ENCODE measurements at regions not wholly inside any gene's neighbourhood (a gene's known extent, or its start where the extent isn't known, plus 50 kb on each side); places are given as distances from the start of the nearest gene placed in this dataset.

DNA sequence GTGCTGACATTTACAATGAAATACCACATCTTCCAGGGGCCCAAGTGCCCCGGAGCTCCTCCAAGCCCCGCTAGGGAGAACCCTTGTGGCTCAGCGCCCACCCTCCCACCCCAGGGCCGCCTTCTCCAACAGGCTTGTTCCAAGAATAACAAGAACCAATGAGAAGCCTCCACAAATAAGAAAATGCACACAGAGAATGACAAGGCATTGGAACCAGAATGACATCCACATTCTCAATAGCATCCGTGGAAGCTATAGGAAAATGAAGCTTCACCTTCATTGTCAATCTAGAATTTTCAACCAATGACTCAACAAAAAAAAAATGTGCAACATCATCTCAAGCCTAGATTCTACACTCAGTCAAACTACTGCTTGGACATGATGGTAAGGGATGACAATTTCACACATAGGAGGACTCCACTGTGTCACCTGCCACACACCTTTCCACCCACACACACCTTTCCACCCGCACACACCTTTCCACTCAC lies 50.4 kb upstream of the PPP2R2D start:
- Histone ChIP-seq H4K8ac (replicated peaks; ENCODE audit: insufficient read length, low read depth, low read length) (no peak overlapping the region), H3K9ac (ENCODE audit: extremely low read depth, insufficient read length, low read length) (no peak overlapping the region), H2AFZ (ENCODE audit: low read length) (no peak overlapping the region), H3K27ac (ENCODE audit: insufficient read length, low read depth, low read length) (no peak overlapping the region), H3T11ph (ENCODE audit: low read length) (no peak overlapping the region), H3K79me1 (ENCODE audit: insufficient read depth, low read depth, low read length, poor library complexity, severe bottlenecking) (no peaks in the 10 kb centered on the region), H2BK15ac (ENCODE audit: low read depth, low read length) (no peak overlapping the region), H3K4me2 (ENCODE audit: insufficient read depth, insufficient read length, low read length) (no peak overlapping the region), H3K9me3 (ENCODE audit: control insufficient read depth, low read depth, low read length) (no peaks in the 10 kb centered on the region), H3K23me2 (ENCODE audit: insufficient read length, low read depth, low read length, poor library complexity, severe bottlenecking) (no peaks in the 10 kb centered on the region), H2BK20ac (ENCODE audit: low read depth, low read length, poor library complexity, severe bottlenecking) (no peak overlapping the region), H3K18ac (ENCODE audit: insufficient read length, low read depth, low read length) (no peak overlapping the region), H2BK12ac (ENCODE audit: insufficient read length, low read depth, low read length) (no peak overlapping the region), H3K56ac (ENCODE audit: insufficient read length, low read depth, low read length) (no peak overlapping the region), H3K23ac (ENCODE audit: insufficient read length, low read depth, low read length) (no peak overlapping the region), H2BK5ac (ENCODE audit: insufficient read length, low read length) (no peak overlapping the region), H3K4me1 (ENCODE audit: insufficient read depth, low read length) (no peaks in the 10 kb centered on the region), H3K79me2 (ENCODE audit: insufficient read depth, low read length) (no peaks in the 10 kb centered on the region), H3K14ac (ENCODE audit: insufficient read depth, low read length) (no peak overlapping the region), H4K5ac (ENCODE audit: insufficient read length, low read depth, low read length) (no peak overlapping the region), H4K20me1 (ENCODE audit: control insufficient read depth, insufficient read depth, insufficient read length) (no peaks in the 10 kb centered on the region), H2AK5ac (ENCODE audit: insufficient read length, low read length) (no peak overlapping the region), H2BK120ac (ENCODE audit: low read depth, low read length, poor library complexity, severe bottlenecking) (no peak overlapping the region), H3K4ac (ENCODE audit: low read depth, low read length) (no peak overlapping the region), H4K91ac (ENCODE audit: insufficient read length, low read depth, low read length) (no peak overlapping the region), H3K27me3 (ENCODE audit: insufficient read depth, low read length) (no peaks in the 10 kb centered on the region)
- no peak overlapping the region for H3K4me3 Mint-ChIP-seq
- no peaks in the 10 kb centered on the region; a peak in 1 of 7 replicates for H3K36me3 Mint-ChIP-seq (ENCODE audit: insufficient read depth in 1 of 3, low read depth in 3 of 3)
- peaks cover 6 to 7% of the 10 kb centered on the region in 2 experiments; a peak in 3 of 5 replicates for H3K9me3 Mint-ChIP-seq
- no peak overlapping the region for H3K27ac Mint-ChIP-seq
- TF ChIP-seq CTCF (conservative IDR thresholded peaks at IDR 0.05), result no peak
- H3K27me3 Mint-ChIP-seq (ENCODE audit: low read depth), result no peaks in the 10 kb centered on the region
- no peaks in the 10 kb centered on the region for H3K4me1 Mint-ChIP-seq
- no peak for DNase-seq
- no CpG with 5 or more reads among the region's 6 CpGs for WGBS (ENCODE audit: extremely low coverage, insufficient read length, low lambda C conversion rate)
